SK-N-SH (cell line): ENCODE measurements at regions not wholly inside any gene's neighbourhood (a gene's known extent, or its start where the extent isn't known, plus 50 kb on each side); places are given as distances from the start of the nearest gene placed in this dataset.

Experiments used
- CTCF ChIA-PET: fragments of 300-600, 350-600 bp; formaldehyde crosslinking; extraction: SDS; loops from one replicate; lab custom pipeline; 2021; lab: Yijun Ruan, JAX
- POLR2A ChIA-PET: fragments of 350-600 bp; sonication (Branson Sonifier 250); formaldehyde crosslinking; extraction: SDS; loops from one replicate; lab custom pipeline; 2020; ENCODE audit warnings: antibody characterized with exemption, inconsistent platforms; lab: Yijun Ruan, JAX
- DNase-seq: peaks from one replicate; pipeline ENCODE4 v3.0.0; 2012
- H2AFZ ChIP-seq: fragments of 200-600 bp; sonication (generic); 2 replicates; pipeline ENCODE4 v1.8.1; 2016; ENCODE audit warnings: antibody characterized with exemption, mild to moderate bottlenecking, low read depth
- H3F3A ChIP-seq: fragments of 200-600 bp; sonication (generic); replicated peaks from 2 replicates; pipeline ENCODE3; 2016; ENCODE audit warnings: antibody characterized with exemption, mild to moderate bottlenecking; ENCODE audit not compliant: insufficient read depth
- H3K27ac ChIP-seq, 2 experiments: fragments of 200-500 bp in 1 of 2; fragments of 200-600 bp in 1 of 2; sonication (Bioruptor generic) in 1 of 2; sonication (generic), shearing (Covaris generic) in 1 of 2; 2 replicates each; pipeline versions ENCODE4 v1.5.1 to v1.6.1; 2014 to 2016; ENCODE audit warnings: low read depth in 2 of 2, inconsistent platforms in 1 of 2, low read length in 1 of 2, mild to moderate bottlenecking in 1 of 2, mixed read lengths in 1 of 2
- H3K27me3 ChIP-seq: fragments of 200-600 bp; sonication (generic), shearing (Covaris generic); 2 replicates; pipeline ENCODE4 v1.6.1; 2016; ENCODE audit warnings: mixed run types; ENCODE audit not compliant: insufficient read depth
- H3K36me3 ChIP-seq, 2 experiments: fragments of 200-500 bp in 1 of 2; fragments of 200-600 bp in 1 of 2; sonication (Bioruptor generic) in 1 of 2; sonication (generic) in 1 of 2; replicated peaks in 1 of 2; 2 replicates each; pipeline versions ENCODE3 to v1.5.1; 2014 to 2016; ENCODE audit warnings: low read length in 1 of 2, mild to moderate bottlenecking in 1 of 2; ENCODE audit not compliant: insufficient read depth in 2 of 2, control insufficient read depth in 1 of 2
- H3K4me1 ChIP-seq, 2 experiments: fragments of 200-500 bp in 1 of 2; fragments of 200-600 bp in 1 of 2; sonication (Bioruptor generic) in 1 of 2; sonication (generic), shearing (Covaris generic) in 1 of 2; 2 replicates each; pipeline versions ENCODE4 v1.5.1 to v1.6.1; 2014 to 2016; ENCODE audit warnings: low read depth in 1 of 2, low read length in 1 of 2, mixed run types in 1 of 2; ENCODE audit not compliant: insufficient read depth in 2 of 2, control insufficient read depth in 1 of 2
- H3K4me2 ChIP-seq: fragments of 200-600 bp; sonication (generic), shearing (Covaris generic); 2 replicates; pipeline ENCODE4 v1.6.1; 2017; ENCODE audit warnings: mixed run types
- H3K4me3 ChIP-seq, 2 experiments: fragments of 200-500 bp in 1 of 2; fragments of 200-600 bp in 1 of 2; sonication (Bioruptor generic) in 1 of 2; sonication (generic), shearing (Covaris generic) in 1 of 2; 2 replicates each; pipeline versions ENCODE4 v1.5.1 to v1.8.1; 2014 to 2016; ENCODE audit warnings: low read depth in 2 of 2, inconsistent platforms in 1 of 2, low read length in 1 of 2, mild to moderate bottlenecking in 1 of 2, mixed read lengths in 1 of 2, moderate library complexity in 1 of 2
- H3K79me2 ChIP-seq: fragments of 200-600 bp; sonication (generic); 2 replicates; pipeline ENCODE4 v1.8.1; 2017; ENCODE audit warnings: mild to moderate bottlenecking; ENCODE audit not compliant: insufficient read depth
- H3K9ac ChIP-seq: fragments of 200-600 bp; sonication (generic); 2 replicates; pipeline ENCODE4 v1.6.1; 2017; ENCODE audit warnings: mixed run types
- H3K9me2 ChIP-seq: fragments of 200-600 bp; sonication (generic); 2 replicates; pipeline ENCODE4 v1.6.1; 2017; ENCODE audit warnings: mixed run types
- H3K9me3 ChIP-seq: fragments of 200-600 bp; sonication (generic); 2 replicates; pipeline ENCODE4 v1.6.1; 2017; ENCODE audit warnings: mixed run types, mild to moderate bottlenecking, moderate library complexity
- H4K20me1 ChIP-seq: fragments of 200-600 bp; sonication (generic); 2 replicates; pipeline ENCODE4 v1.6.1; 2017; ENCODE audit warnings: mild to moderate bottlenecking, mixed run types; ENCODE audit not compliant: insufficient read depth
- CHD2 ChIP-seq: fragments of 150-350 bp; IDR thresholded peaks from 2 replicates; pipeline ENCODE4 v1.6.1; 2018; ENCODE audit warnings: low read length; ENCODE audit not compliant: partially characterized antibody
- ELF1 ChIP-seq: IDR thresholded peaks from 2 replicates; pipeline ENCODE4 v1.4.0; 2012
- EP300 ChIP-seq, 2 experiments: IDR thresholded peaks; 2 replicates each; pipeline versions ENCODE4 v1.4.0 to v1.6.1; 2012; ENCODE audit warnings: borderline replicate concordance in 1 of 2, low read depth in 1 of 2, low read length in 1 of 2
- FOSL2 ChIP-seq: IDR thresholded peaks from 2 replicates; pipeline ENCODE4 v1.4.0; 2012; ENCODE audit warnings: low read depth, mild to moderate bottlenecking, moderate library complexity, borderline replicate concordance
- NFIC ChIP-seq: IDR thresholded peaks from 2 replicates; pipeline ENCODE4 v1.4.0; 2012; ENCODE audit warnings: borderline replicate concordance
- RAD21 ChIP-seq: IDR thresholded peaks from 2 replicates; pipeline ENCODE4 v1.6.1; 2012; ENCODE audit warnings: mild to moderate bottlenecking, low read length
- RFX5 ChIP-seq: IDR thresholded peaks from 2 replicates; pipeline ENCODE4 v1.6.1; 2012; ENCODE audit warnings: mild to moderate bottlenecking, improper control_type of control experiment, low read length
- RXRA ChIP-seq: IDR thresholded peaks from 2 replicates; pipeline ENCODE4 v1.4.0; 2012; ENCODE audit warnings: low read depth, mild to moderate bottlenecking, borderline replicate concordance
- SMC3 ChIP-seq: IDR thresholded peaks from 2 replicates; pipeline ENCODE4 v1.6.1; 2012; ENCODE audit warnings: low read depth, low read length, improper control_type of control experiment
- TCF12 ChIP-seq: IDR thresholded peaks from 2 replicates; pipeline ENCODE4 v1.4.0; 2012
- WGBS: methylation state at CpG from one replicate; pipeline ENCODE4 v1.1.6; 2017; ENCODE audit warnings: low lambda C conversion rate; 5-methylcytosine and 5-hydroxymethylcytosine counted together
- TF ChIP-seq, protein P1 (sequence below): fragments of 200-600 bp; sonication (generic); IDR thresholded peaks from 2 replicates; pipeline ENCODE4 v1.6.1; 2017; ENCODE audit warnings: antibody characterized with exemption, mild to moderate bottlenecking, moderate library complexity
- TF ChIP-seq, protein P2 (sequence below): IDR thresholded peaks from 2 replicates; pipeline ENCODE4 v1.4.0; 2012; ENCODE audit warnings: low read depth, borderline replicate concordance
- TF ChIP-seq, protein P3 (sequence below): IDR thresholded peaks from 2 replicates; pipeline ENCODE4; 2012
- TF ChIP-seq, protein P4 (sequence below): fragments of 150-350 bp; IDR thresholded peaks from 2 replicates; pipeline ENCODE4 v1.6.1; 2016; ENCODE audit warnings: mild to moderate bottlenecking, low read depth, low read length
- TF ChIP-seq, protein P5 (sequence below): IDR thresholded peaks from 2 replicates; pipeline ENCODE4 v1.4.0; 2012; ENCODE audit warnings: low read depth, borderline replicate concordance

DNA sequence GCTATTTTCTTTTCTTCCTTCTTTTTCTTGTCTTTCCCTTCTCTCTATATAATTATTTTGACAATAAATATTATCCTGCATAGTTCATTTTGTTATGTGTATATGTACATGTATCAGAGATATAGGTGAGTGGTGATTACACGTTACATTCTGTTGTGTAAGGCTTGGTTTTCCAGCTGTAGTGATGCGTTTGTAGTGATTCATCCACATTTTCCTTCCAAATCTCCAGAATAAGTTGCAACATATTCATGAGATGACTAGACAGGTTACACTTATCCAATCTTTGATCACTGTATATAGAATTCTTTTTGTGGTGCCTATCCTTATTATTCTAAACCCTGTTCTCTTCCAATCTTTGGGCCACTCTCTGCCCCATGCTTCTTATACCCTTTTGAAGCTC is 540.2 kb downstream of the GBA3 start:
- H3K27ac ChIP-seq: no peak overlapping the region
- H3K36me3 ChIP-seq: no peaks in the 10 kb centered on the region
- H3K79me2 ChIP-seq: no peaks in the 10 kb centered on the region
- H3K9me3 ChIP-seq: no peaks in the 10 kb centered on the region
- no peak overlapping the region for H3K9ac ChIP-seq
- no peaks in the 10 kb centered on the region for H3F3A ChIP-seq
- H4K20me1 ChIP-seq: no peaks in the 10 kb centered on the region
- TF ChIP-seq TCF12 (no peak), RXRA (no peak), ELF1 (no peak), CHD2 (no peak), RAD21 (no peak), NFIC (no peak), FOSL2 (no peak), EP300 (IDR thresholded peaks at IDR 0.05; ENCODE audit: borderline replicate concordance in 1 of 2, low read depth in 1 of 2, low read length in 1 of 2) (no peak), SMC3 (no peak), RFX5 (no peak)
- TF ChIP-seq, protein P1, sequence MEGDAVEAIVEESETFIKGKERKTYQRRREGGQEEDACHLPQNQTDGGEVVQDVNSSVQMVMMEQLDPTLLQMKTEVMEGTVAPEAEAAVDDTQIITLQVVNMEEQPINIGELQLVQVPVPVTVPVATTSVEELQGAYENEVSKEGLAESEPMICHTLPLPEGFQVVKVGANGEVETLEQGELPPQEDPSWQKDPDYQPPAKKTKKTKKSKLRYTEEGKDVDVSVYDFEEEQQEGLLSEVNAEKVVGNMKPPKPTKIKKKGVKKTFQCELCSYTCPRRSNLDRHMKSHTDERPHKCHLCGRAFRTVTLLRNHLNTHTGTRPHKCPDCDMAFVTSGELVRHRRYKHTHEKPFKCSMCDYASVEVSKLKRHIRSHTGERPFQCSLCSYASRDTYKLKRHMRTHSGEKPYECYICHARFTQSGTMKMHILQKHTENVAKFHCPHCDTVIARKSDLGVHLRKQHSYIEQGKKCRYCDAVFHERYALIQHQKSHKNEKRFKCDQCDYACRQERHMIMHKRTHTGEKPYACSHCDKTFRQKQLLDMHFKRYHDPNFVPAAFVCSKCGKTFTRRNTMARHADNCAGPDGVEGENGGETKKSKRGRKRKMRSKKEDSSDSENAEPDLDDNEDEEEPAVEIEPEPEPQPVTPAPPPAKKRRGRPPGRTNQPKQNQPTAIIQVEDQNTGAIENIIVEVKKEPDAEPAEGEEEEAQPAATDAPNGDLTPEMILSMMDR: no peak
- TF ChIP-seq, protein P2, sequence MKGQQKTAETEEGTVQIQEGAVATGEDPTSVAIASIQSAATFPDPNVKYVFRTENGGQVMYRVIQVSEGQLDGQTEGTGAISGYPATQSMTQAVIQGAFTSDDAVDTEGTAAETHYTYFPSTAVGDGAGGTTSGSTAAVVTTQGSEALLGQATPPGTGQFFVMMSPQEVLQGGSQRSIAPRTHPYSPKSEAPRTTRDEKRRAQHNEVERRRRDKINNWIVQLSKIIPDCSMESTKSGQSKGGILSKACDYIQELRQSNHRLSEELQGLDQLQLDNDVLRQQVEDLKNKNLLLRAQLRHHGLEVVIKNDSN: no peak
- TF ChIP-seq, protein P3, sequence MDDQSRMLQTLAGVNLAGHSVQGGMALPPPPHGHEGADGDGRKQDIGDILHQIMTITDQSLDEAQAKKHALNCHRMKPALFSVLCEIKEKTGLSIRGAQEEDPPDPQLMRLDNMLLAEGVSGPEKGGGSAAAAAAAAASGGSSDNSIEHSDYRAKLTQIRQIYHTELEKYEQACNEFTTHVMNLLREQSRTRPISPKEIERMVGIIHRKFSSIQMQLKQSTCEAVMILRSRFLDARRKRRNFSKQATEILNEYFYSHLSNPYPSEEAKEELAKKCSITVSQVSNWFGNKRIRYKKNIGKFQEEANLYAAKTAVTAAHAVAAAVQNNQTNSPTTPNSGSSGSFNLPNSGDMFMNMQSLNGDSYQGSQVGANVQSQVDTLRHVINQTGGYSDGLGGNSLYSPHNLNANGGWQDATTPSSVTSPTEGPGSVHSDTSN: no peak
- TF ChIP-seq, protein P4, sequence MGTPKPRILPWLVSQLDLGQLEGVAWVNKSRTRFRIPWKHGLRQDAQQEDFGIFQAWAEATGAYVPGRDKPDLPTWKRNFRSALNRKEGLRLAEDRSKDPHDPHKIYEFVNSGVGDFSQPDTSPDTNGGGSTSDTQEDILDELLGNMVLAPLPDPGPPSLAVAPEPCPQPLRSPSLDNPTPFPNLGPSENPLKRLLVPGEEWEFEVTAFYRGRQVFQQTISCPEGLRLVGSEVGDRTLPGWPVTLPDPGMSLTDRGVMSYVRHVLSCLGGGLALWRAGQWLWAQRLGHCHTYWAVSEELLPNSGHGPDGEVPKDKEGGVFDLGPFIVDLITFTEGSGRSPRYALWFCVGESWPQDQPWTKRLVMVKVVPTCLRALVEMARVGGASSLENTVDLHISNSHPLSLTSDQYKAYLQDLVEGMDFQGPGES: no peak
- TF ChIP-seq, protein P5, sequence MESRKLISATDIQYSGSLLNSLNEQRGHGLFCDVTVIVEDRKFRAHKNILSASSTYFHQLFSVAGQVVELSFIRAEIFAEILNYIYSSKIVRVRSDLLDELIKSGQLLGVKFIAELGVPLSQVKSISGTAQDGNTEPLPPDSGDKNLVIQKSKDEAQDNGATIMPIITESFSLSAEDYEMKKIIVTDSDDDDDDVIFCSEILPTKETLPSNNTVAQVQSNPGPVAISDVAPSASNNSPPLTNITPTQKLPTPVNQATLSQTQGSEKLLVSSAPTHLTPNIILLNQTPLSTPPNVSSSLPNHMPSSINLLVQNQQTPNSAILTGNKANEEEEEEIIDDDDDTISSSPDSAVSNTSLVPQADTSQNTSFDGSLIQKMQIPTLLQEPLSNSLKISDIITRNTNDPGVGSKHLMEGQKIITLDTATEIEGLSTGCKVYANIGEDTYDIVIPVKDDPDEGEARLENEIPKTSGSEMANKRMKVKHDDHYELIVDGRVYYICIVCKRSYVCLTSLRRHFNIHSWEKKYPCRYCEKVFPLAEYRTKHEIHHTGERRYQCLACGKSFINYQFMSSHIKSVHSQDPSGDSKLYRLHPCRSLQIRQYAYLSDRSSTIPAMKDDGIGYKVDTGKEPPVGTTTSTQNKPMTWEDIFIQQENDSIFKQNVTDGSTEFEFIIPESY: no peak
- 3% methylated on average over 2 of the region's 2 CpGs for WGBS
- H3K4me1 ChIP-seq: no peaks in the 10 kb centered on the region; a peak in 1 of 4 replicates
- H3K27me3 ChIP-seq: no peaks in the 10 kb centered on the region
- ChIA-PET CTCF (interaction anchor here (1.1 kb wide), 1 partner anchor 13 kb away, joined by 3 read pairs; no protein-coding TSS in a partner anchor), POLR2A (no interaction called here)
- no peaks in the 10 kb centered on the region for H3K9me2 ChIP-seq
- no peak overlapping the region for H3K4me2 ChIP-seq
- H2AFZ ChIP-seq: no peak overlapping the region
- no peak overlapping the region for H3K4me3 ChIP-seq
- DNase-seq: no peak
